Stomach (tissue), 4 donors: ENCODE measurements at regions not wholly inside any gene's neighbourhood (a gene's known extent, or its start where the extent isn't known, plus 50 kb on each side); places are given as distances from the start of the nearest gene placed in this dataset.
"Not testable (repeated sequence)": the region's sequence is repeated elsewhere in the genome, so short reads cannot be mapped to it uniquely, and the experiment has no call there.

Source experiments
- POLR2A ChIP-seq, 4 donors: fragments of 450-650 bp; IDR thresholded peaks; one replicate each; pipeline ENCODE4 v1.6.1; 2016; ENCODE audit warnings: antibody characterized with exemption in 4 of 4, control low read depth in 2 of 4, mild to moderate bottlenecking in 1 of 4, moderate library complexity in 1 of 4
- TF ChIP-seq, protein P1 (sequence below), 7 experiments: fragments of 450-650 bp in 4 of 7; fragments of 200-600 bp in 3 of 7; sonication (generic) in 3 of 7; IDR thresholded peaks; one replicate each; pipeline ENCODE4 v1.5.1; 2016 to 2019; ENCODE audit warnings: antibody characterized with exemption in 7 of 7, control low read depth in 2 of 7, mild to moderate bottlenecking in 1 of 7

- TF ChIP-seq, protein P1, sequence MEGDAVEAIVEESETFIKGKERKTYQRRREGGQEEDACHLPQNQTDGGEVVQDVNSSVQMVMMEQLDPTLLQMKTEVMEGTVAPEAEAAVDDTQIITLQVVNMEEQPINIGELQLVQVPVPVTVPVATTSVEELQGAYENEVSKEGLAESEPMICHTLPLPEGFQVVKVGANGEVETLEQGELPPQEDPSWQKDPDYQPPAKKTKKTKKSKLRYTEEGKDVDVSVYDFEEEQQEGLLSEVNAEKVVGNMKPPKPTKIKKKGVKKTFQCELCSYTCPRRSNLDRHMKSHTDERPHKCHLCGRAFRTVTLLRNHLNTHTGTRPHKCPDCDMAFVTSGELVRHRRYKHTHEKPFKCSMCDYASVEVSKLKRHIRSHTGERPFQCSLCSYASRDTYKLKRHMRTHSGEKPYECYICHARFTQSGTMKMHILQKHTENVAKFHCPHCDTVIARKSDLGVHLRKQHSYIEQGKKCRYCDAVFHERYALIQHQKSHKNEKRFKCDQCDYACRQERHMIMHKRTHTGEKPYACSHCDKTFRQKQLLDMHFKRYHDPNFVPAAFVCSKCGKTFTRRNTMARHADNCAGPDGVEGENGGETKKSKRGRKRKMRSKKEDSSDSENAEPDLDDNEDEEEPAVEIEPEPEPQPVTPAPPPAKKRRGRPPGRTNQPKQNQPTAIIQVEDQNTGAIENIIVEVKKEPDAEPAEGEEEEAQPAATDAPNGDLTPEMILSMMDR (IDR thresholded peaks at IDR 0.05) = not testable (repeated sequence)
- TF ChIP-seq POLR2A (IDR thresholded peaks at IDR 0.05) = not testable (repeated sequence)
Measured at GRCh38 chr2:91766349-91767048, 3075.0 kb downstream of the RPIA start.
